H1 (cell line): ENCODE measurements at regions not wholly inside any gene's neighbourhood (a gene's known extent, or its start where the extent isn't known, plus 50 kb on each side); places are given as distances from the start of the nearest gene placed in this dataset.

ENCODE experiments used
- CTCF ChIA-PET: fragments of 300-600 bp; sonication (Branson Sonifier 250); formaldehyde crosslinking; loops from one replicate; lab custom pipeline; 2021; ENCODE audit not compliant: partially characterized antibody; lab: Charles Lee
- POLR2A ChIA-PET: fragments of 300-600 bp; sonication (Branson Sonifier 250); formaldehyde crosslinking; loops from one replicate; lab custom pipeline; 2021; ENCODE audit warnings: inconsistent platforms; ENCODE audit not compliant: partially characterized antibody; lab: Charles Lee
- DNase-seq, 2 experiments: peaks; one replicate each; pipeline versions ENCODE4 v3.0.0 to v3.0.0-alpha.2; 2010 to 2022; ENCODE audit warnings: low spot score in 2 of 2, low read depth in 1 of 2, mixed read lengths in 1 of 2
- FAIRE-seq: peaks from 2 replicates; lab custom pipeline; 2011; peaks lifted over from hg19 to GRCh38; lab: Jason Lieb, UNC
- H2AFZ ChIP-seq: 2 replicates; pipeline ENCODE4 v1.8.1; 2012; ENCODE audit warnings: low read length, inconsistent platforms
- H2AK5ac ChIP-seq: 2 replicates; pipeline ENCODE4 v1.6.1; 2013; ENCODE audit warnings: low read depth, low read length
- H2BK120ac ChIP-seq: replicated peaks from 2 replicates; pipeline ENCODE3; 2013; ENCODE audit warnings: low read depth, low read length, inconsistent platforms
- H2BK12ac ChIP-seq: 2 replicates; pipeline ENCODE4 v1.6.1; 2013; ENCODE audit warnings: low read depth, low read length
- H2BK15ac ChIP-seq: 2 replicates; pipeline ENCODE4 v1.6.1; 2013; ENCODE audit warnings: low read length
- H2BK20ac ChIP-seq: 2 replicates; pipeline ENCODE4 v1.6.1; 2013; ENCODE audit warnings: low read length
- H2BK5ac ChIP-seq: 2 replicates; pipeline ENCODE4 v1.6.1; 2013; ENCODE audit warnings: low read depth, low read length
- H3K14ac ChIP-seq: 2 replicates; pipeline ENCODE4 v1.6.1; 2013; ENCODE audit warnings: inconsistent platforms; ENCODE audit not compliant: insufficient read length
- H3K18ac ChIP-seq: 2 replicates; pipeline ENCODE4 v1.6.1; 2013; ENCODE audit warnings: low read length; ENCODE audit errors: extremely low read depth
- H3K23ac ChIP-seq: 2 replicates; pipeline ENCODE4 v1.6.1; 2013; ENCODE audit warnings: inconsistent platforms; ENCODE audit not compliant: insufficient read length
- H3K23me2 ChIP-seq: 2 replicates; pipeline ENCODE4 v1.6.1; 2013; ENCODE audit warnings: low read depth, low read length
- H3K27ac ChIP-seq: 2 replicates; pipeline ENCODE4 v1.6.1; 2011; ENCODE audit warnings: low read depth, low read length, inconsistent platforms
- H3K27me3 ChIP-seq, 4 experiments: replicated peaks in 1 of 4; 1 replicate in 1 of 4; 2 replicates in 3 of 4; pipeline versions ENCODE4 v1.6.1 to v1.8.1; 2011 to 2013; ENCODE audit warnings: low read length in 3 of 4, mild to moderate bottlenecking in 3 of 4, inconsistent platforms in 2 of 4, mixed read lengths in 2 of 4, moderate library complexity in 1 of 4; ENCODE audit not compliant: control insufficient read depth in 3 of 4, insufficient read depth in 3 of 4; ENCODE audit errors: extremely low read depth in 1 of 4
- H3K36me3 ChIP-seq, 4 experiments: 2 replicates each; pipeline versions ENCODE4 v1.6.1 to v1.8.1; 2011 to 2013; ENCODE audit warnings: mild to moderate bottlenecking in 4 of 4, low read length in 3 of 4, moderate library complexity in 2 of 4, control low read depth in 1 of 4, inconsistent platforms in 1 of 4; ENCODE audit not compliant: insufficient read depth in 4 of 4, control insufficient read depth in 2 of 4
- H3K4ac ChIP-seq: replicated peaks from 2 replicates; pipeline ENCODE3; 2013; ENCODE audit warnings: low read length, low read depth, mixed read lengths, inconsistent platforms; ENCODE audit not compliant: insufficient read length
- H3K4me1 ChIP-seq, 4 experiments: replicated peaks in 1 of 4; 1 replicate in 1 of 4; 2 replicates in 3 of 4; pipeline versions ENCODE4 v1.6.1 to v1.8.1; 2011 to 2013; ENCODE audit warnings: low read length in 3 of 4, inconsistent platforms in 2 of 4, mixed read lengths in 1 of 4; ENCODE audit not compliant: insufficient read depth in 4 of 4, control insufficient read depth in 3 of 4
- H3K4me2 ChIP-seq, 2 experiments: 2 replicates each; pipeline versions ENCODE4 v1.6.1 to v1.8.1; 2011 to 2013; ENCODE audit warnings: low read depth in 2 of 2, low read length in 2 of 2, control low read depth in 1 of 2, inconsistent platforms in 1 of 2, mild to moderate bottlenecking in 1 of 2; ENCODE audit not compliant: insufficient read depth in 1 of 2
- H3K4me3 ChIP-seq, 4 experiments: fragments of 200-600, 300-600 bp in 1 of 4; sonication (generic), shearing (Covaris generic), sonication (Bioruptor Twin) in 1 of 4; 2 replicates each; pipeline versions ENCODE4 v1.5.1 to v1.8.1; 2011 to 2016; ENCODE audit warnings: low read length in 4 of 4, low read depth in 3 of 4, control low read depth in 2 of 4, inconsistent platforms in 2 of 4, mild to moderate bottlenecking in 2 of 4, mixed read lengths in 1 of 4, moderate library complexity in 1 of 4; ENCODE audit not compliant: insufficient read depth in 2 of 4; ENCODE audit errors: extremely low read depth in 1 of 4
- H3K56ac ChIP-seq: replicated peaks from 2 replicates; pipeline ENCODE3; 2013; ENCODE audit warnings: low read depth, mild to moderate bottlenecking, mixed read lengths, low read length, inconsistent platforms; ENCODE audit not compliant: insufficient read length
- H3K79me1 ChIP-seq: 2 replicates; pipeline ENCODE4 v1.6.1; 2013; ENCODE audit warnings: low read depth, low read length, control low read depth
- H3K79me2 ChIP-seq, 2 experiments: 2 replicates each; pipeline versions ENCODE4 v1.6.1 to v1.8.1; 2012 to 2013; ENCODE audit warnings: low read length in 2 of 2, mild to moderate bottlenecking in 2 of 2, inconsistent platforms in 1 of 2; ENCODE audit not compliant: insufficient read depth in 2 of 2, control insufficient read depth in 1 of 2
- H3K9ac ChIP-seq, 4 experiments: replicated peaks in 1 of 4; 1 replicate in 1 of 4; 2 replicates in 3 of 4; pipeline versions ENCODE4 v1.6.1 to v1.8.1; 2011 to 2013; ENCODE audit warnings: low read depth in 3 of 4, low read length in 3 of 4, control low read depth in 2 of 4, mild to moderate bottlenecking in 2 of 4, moderate library complexity in 2 of 4, inconsistent platforms in 1 of 4; ENCODE audit errors: extremely low read depth in 1 of 4
- H3K9me3 ChIP-seq, 2 experiments: 2 replicates each; pipeline versions ENCODE4 v1.6.1 to v1.8.1; 2012 to 2013; ENCODE audit warnings: mild to moderate bottlenecking in 2 of 2, moderate library complexity in 2 of 2, control low read depth in 1 of 2, inconsistent platforms in 1 of 2, low read depth in 1 of 2, low read length in 1 of 2, mixed read lengths in 1 of 2; ENCODE audit not compliant: insufficient read depth in 2 of 2
- H4K20me1 ChIP-seq, 2 experiments: replicated peaks in 1 of 2; 2 replicates each; pipeline versions ENCODE3 to v1.8.1; 2011 to 2013; ENCODE audit warnings: inconsistent platforms in 2 of 2, low read length in 2 of 2, mild to moderate bottlenecking in 1 of 2; ENCODE audit not compliant: insufficient read depth in 2 of 2, control insufficient read depth in 1 of 2
- H4K5ac ChIP-seq: 2 replicates; pipeline ENCODE4 v1.6.1; 2013; ENCODE audit warnings: low read length, low read depth, mixed read lengths, inconsistent platforms; ENCODE audit not compliant: insufficient read length
- H4K8ac ChIP-seq: 2 replicates; pipeline ENCODE4 v1.8.0; 2013; ENCODE audit warnings: mild to moderate bottlenecking, moderate library complexity, low read length, inconsistent platforms; ENCODE audit not compliant: insufficient read depth; ENCODE audit errors: extremely low read depth
- H4K91ac ChIP-seq: replicated peaks from 2 replicates; pipeline ENCODE3; 2013; ENCODE audit warnings: low read length, mixed read lengths, inconsistent platforms; ENCODE audit not compliant: insufficient read length
- CEBPB ChIP-seq: IDR thresholded peaks from 2 replicates; pipeline ENCODE4 v1.6.1; 2012; ENCODE audit warnings: low read depth, low read length
- KDM5A ChIP-seq: fragments of 200-600 bp; IDR thresholded peaks from 2 replicates; pipeline ENCODE4 v1.7.1; 2012; ENCODE audit warnings: mild to moderate bottlenecking, low read length, inconsistent platforms, mixed read lengths
- MAFK ChIP-seq: IDR thresholded peaks from 2 replicates; pipeline ENCODE4 v1.6.1; 2012; ENCODE audit warnings: low read depth, mild to moderate bottlenecking, improper control_type of control experiment, low read length
- SRF ChIP-seq: IDR thresholded peaks from 2 replicates; pipeline ENCODE4 v1.6.1; 2011; ENCODE audit warnings: mild to moderate bottlenecking, low read depth, low read length, moderate library complexity
- SUZ12 ChIP-seq: fragments of 200-600 bp; sonication (generic); IDR thresholded peaks from 2 replicates; pipeline ENCODE4 v1.6.1; 2012; ENCODE audit warnings: mild to moderate bottlenecking, inconsistent platforms, low read length, moderate library complexity, mixed read lengths
- TAF1 ChIP-seq: IDR thresholded peaks from 2 replicates; pipeline ENCODE4 v1.6.1; 2011; ENCODE audit warnings: mild to moderate bottlenecking, low read depth, low read length
- WGBS, 2 experiments: shearing (Covaris generic) in 1 of 2; methylation state at CpG; one replicate each; pipeline versions ENCODE4 v1.1.6 to v1.1.7; 2013 to 2015; ENCODE audit warnings: low lambda C conversion rate in 2 of 2, mixed read lengths in 2 of 2, inconsistent platforms in 1 of 2, low coverage in 1 of 2, missing lambda C conversion rate in 1 of 2; ENCODE audit not compliant: insufficient replicate concordance in 2 of 2, insufficient coverage in 1 of 2, insufficient read length in 1 of 2; ENCODE audit errors: extremely low coverage in 1 of 2, missing lambda C conversion rate in 1 of 2; 5-methylcytosine and 5-hydroxymethylcytosine counted together
- TF ChIP-seq, protein P1 (sequence below): IDR thresholded peaks from 2 replicates; pipeline ENCODE4 v1.6.1; 2012; ENCODE audit warnings: inconsistent platforms

GRCh38 chr9:2395814-2396612, 225.6 kb upstream of the VLDLR start:
- H3K4ac ChIP-seq, result no peak overlapping the region
- H2AFZ ChIP-seq, result no peak overlapping the region
- no peak for TF ChIP-seq CEBPB
- TF ChIP-seq SUZ12, result no peak
- TF ChIP-seq MAFK, result no peak
- TF ChIP-seq TAF1, result no peak
- TF ChIP-seq SRF, result no peak
- TF ChIP-seq, protein P1, sequence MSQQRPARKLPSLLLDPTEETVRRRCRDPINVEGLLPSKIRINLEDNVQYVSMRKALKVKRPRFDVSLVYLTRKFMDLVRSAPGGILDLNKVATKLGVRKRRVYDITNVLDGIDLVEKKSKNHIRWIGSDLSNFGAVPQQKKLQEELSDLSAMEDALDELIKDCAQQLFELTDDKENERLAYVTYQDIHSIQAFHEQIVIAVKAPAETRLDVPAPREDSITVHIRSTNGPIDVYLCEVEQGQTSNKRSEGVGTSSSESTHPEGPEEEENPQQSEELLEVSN, result no peak
- no peak for TF ChIP-seq KDM5A
- no peaks in the 10 kb centered on the region for H3K23me2 ChIP-seq
- no peak overlapping the region for H2BK120ac ChIP-seq
- DNase-seq (no peak), FAIRE-seq (no peak)
- H3K4me2 ChIP-seq, result no peak overlapping the region
- H4K8ac ChIP-seq, result no peak overlapping the region
- POLR2A ChIA-PET, result no interaction called here
- no peak overlapping the region for H3K4me3 ChIP-seq
- no peak overlapping the region for H3K56ac ChIP-seq
- H3K79me1 ChIP-seq, result no peaks in the 10 kb centered on the region
- no peak overlapping the region for H4K5ac ChIP-seq
- H3K14ac ChIP-seq, result no peak overlapping the region
- no peak overlapping the region for H4K91ac ChIP-seq
- no peak overlapping the region for H2BK5ac ChIP-seq
- no peak overlapping the region for H3K9ac ChIP-seq
- H2BK20ac ChIP-seq, result no peak overlapping the region
- no peak overlapping the region for H3K27ac ChIP-seq
- H2BK15ac ChIP-seq, result no peak overlapping the region
- no peaks in the 10 kb centered on the region for H3K79me2 ChIP-seq
- no peaks in the 10 kb centered on the region for H3K4me1 ChIP-seq
- H4K20me1 ChIP-seq, result no peaks in the 10 kb centered on the region
- H3K9me3 ChIP-seq, result peaks cover 0 to 1% of the 10 kb centered on the region in 2 experiments; a peak in 1 of 4 replicates
- no peak overlapping the region for H3K23ac ChIP-seq
- H2BK12ac ChIP-seq, result no peak overlapping the region
- CTCF ChIA-PET, result no interaction called here
- no peaks in the 10 kb centered on the region for H3K36me3 ChIP-seq
- peaks cover 0 to 1% (median 0%) of the 10 kb centered on the region in 4 experiments; a peak in 1 of 7 replicates for H3K27me3 ChIP-seq
- 93% methylated on average over 2 of the region's 2 CpGs; no CpG with 5 or more reads in 1 of the 2 experiments for WGBS, 2 experiments
- H3K18ac ChIP-seq, result no peak overlapping the region
- no peak overlapping the region for H2AK5ac ChIP-seq
